Heart left ventricle (tissue), 16 donors: ENCODE measurements at regions not wholly inside any gene's neighbourhood (a gene's known extent, or its start where the extent isn't known, plus 50 kb on each side); places are given as distances from the start of the nearest gene placed in this dataset.

ENCODE experiments used
- ATAC-seq, 4 donors: fragments of 200-7000 bp; cut with Tn5 transposase; one replicate each; pipeline ENCODE4 v1.9.1; 2020 to 2022; ENCODE audit warnings: moderate library complexity in 4 of 4, mild to moderate bottlenecking in 3 of 4, moderate number of reproducible peaks in 1 of 4
- DNase-seq, 5 donors: peaks; one replicate each; pipeline ENCODE4 v3.0.0-alpha.2; 2020
- H3K27ac ChIP-seq, 12 donors: fragments of 200-600 bp; sonication (generic) in 4 of 12; one replicate each; pipeline versions ENCODE4 v1.5.0 to v1.8.0; 2016 to 2022; ENCODE audit warnings: mild to moderate bottlenecking in 2 of 12
- H3K27me3 ChIP-seq, 9 donors: fragments of 200-600 bp; sonication (generic) in 2 of 9; one replicate each; pipeline versions ENCODE4 v1.5.1 to v1.8.0; 2016 to 2022; ENCODE audit warnings: mild to moderate bottlenecking in 3 of 9
- H3K36me3 ChIP-seq, 9 donors: fragments of 200-600 bp; sonication (generic) in 2 of 9; one replicate each; pipeline versions ENCODE4 v1.5.0 to v1.8.0; 2018 to 2022; ENCODE audit warnings: mild to moderate bottlenecking in 2 of 9
- H3K4me1 ChIP-seq, 12 donors: fragments of 200-600 bp; sonication (generic) in 4 of 12; one replicate each; pipeline versions ENCODE4 v1.5.0 to v1.8.0; 2016 to 2022; ENCODE audit warnings: mild to moderate bottlenecking in 3 of 12
- H3K4me3 ChIP-seq, 12 donors: fragments of 200-600 bp; sonication (generic) in 4 of 12; one replicate each; pipeline versions ENCODE4 v1.5.0 to v1.8.0; 2017 to 2022; ENCODE audit warnings: mild to moderate bottlenecking in 9 of 12, moderate library complexity in 4 of 12
- H3K9me3 ChIP-seq, 12 donors: fragments of 200-600 bp; sonication (generic) in 4 of 12; one replicate each; pipeline versions ENCODE4 v1.5.0 to v1.8.0; 2016 to 2022; ENCODE audit warnings: mild to moderate bottlenecking in 1 of 12
- POLR2A ChIP-seq, 2 donors: fragments of 450-650 bp; IDR thresholded peaks; one replicate each; pipeline ENCODE4 v1.6.1; 2017; ENCODE audit warnings: antibody characterized with exemption in 2 of 2, mild to moderate bottlenecking in 2 of 2, moderate library complexity in 2 of 2
- WGBS, 4 donors: extraction: QIAGEN DNeasy Blood & Tissue Kit in 2 of 4; methylation state at CpG; one replicate each; pipeline versions ENCODE4 v1.1.5 to v1.1.7; 2013 to 2018; 5-methylcytosine and 5-hydroxymethylcytosine counted together
- intact Hi-C, 10 donors: fragments of 100-400 bp; cut with DNase I; formaldehyde crosslinking; loops; one replicate each; pipeline versions ENCODE4 v1.11.1 to v1.14.2; 2022
- TF ChIP-seq, protein P1 (sequence below), 12 donors: fragments of 200-600 bp; sonication (generic) in 4 of 12; IDR thresholded peaks; one replicate each; pipeline versions ENCODE4 v1.5.0 to v1.8.0; 2018 to 2022; ENCODE audit warnings: antibody characterized with exemption in 12 of 12, mild to moderate bottlenecking in 5 of 12
- donor health status: ischemic (EF 13 %, LVEDD 7.1; RV severe dilation, severe dysfunction).
- donor health status: healthy with polysubstance abuse.
- donor health status: DM: no; HTN: yes; CAD: no.
- donor health status: DM: no; HTN: no; CAD: no.
- donor health status: ischemic (EF 25% LVEDD 6.9; RV normal size, moderate dysfunction).
- donor health status: ischemic (EF 25% LVEDD 5.7; RV mildly dilated, moderate dysfunction).
- donor health status: healthy.
- donor health status: DM: yes; HTN: yes; CAD: no.
- donor health status: ischemic (EF 35%, LVEDD 5.7; RV mildly dilated, moderate dysfunction).
- donor health status: nonischemic (EF 11% LVEDD 7.7; RV severe dilation, severe dysfunction).
- donor health status: DM: yes; HTN: yes; CAD: no.
- donor health status: PGD.
- donor health status: ischemic (EF 29% LVEDD 5.4; RV normal size, mild dysfunction).
- donor health status: nonischemic (EF 23%, LVEDD 6.1; RV moderate dilation, normal function).

DNA sequence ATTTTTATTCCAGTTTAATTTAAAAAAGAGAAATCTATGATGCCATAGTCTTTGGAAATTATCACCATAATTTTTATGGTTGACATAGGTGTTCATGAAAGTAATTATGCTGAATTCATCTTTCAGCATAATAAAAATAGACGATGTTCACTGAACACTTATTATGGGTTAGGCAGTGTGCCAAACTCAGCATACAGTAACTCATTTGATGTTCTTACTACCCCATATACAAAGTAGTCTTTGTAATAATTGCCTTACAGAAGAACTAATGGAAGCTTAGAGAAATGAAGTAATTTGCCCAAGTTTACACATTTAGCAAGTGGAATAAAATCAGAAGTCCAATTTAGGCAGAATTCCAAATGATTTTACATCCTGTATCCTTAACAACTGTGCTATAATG is 852.2 kb upstream of the GOT2 start:
- no peak for ATAC-seq
- intact Hi-C loops = no loop called here
- WGBS, 4 donors = 53 to 76% (median 68%) methylated on average over 1 of the region's 1 CpG

GRCh38 chr16:59574296-59574695 is 840.2 kb upstream of the GOT2 start:
- 91 to 98% (median 92%) methylated on average over 1 of the region's 1 CpG for WGBS, 4 donors
- Histone ChIP-seq H3K27ac (no peak overlapping the region), H3K4me3 (no peak overlapping the region), H3K27me3 (no peaks in the 10 kb centered on the region), H3K4me1 (no peaks in the 10 kb centered on the region), H3K9me3 (no peaks in the 10 kb centered on the region), H3K36me3 (no peaks in the 10 kb centered on the region)
- ATAC-seq = no peak
- TF ChIP-seq, protein P1, sequence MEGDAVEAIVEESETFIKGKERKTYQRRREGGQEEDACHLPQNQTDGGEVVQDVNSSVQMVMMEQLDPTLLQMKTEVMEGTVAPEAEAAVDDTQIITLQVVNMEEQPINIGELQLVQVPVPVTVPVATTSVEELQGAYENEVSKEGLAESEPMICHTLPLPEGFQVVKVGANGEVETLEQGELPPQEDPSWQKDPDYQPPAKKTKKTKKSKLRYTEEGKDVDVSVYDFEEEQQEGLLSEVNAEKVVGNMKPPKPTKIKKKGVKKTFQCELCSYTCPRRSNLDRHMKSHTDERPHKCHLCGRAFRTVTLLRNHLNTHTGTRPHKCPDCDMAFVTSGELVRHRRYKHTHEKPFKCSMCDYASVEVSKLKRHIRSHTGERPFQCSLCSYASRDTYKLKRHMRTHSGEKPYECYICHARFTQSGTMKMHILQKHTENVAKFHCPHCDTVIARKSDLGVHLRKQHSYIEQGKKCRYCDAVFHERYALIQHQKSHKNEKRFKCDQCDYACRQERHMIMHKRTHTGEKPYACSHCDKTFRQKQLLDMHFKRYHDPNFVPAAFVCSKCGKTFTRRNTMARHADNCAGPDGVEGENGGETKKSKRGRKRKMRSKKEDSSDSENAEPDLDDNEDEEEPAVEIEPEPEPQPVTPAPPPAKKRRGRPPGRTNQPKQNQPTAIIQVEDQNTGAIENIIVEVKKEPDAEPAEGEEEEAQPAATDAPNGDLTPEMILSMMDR (IDR thresholded peaks at IDR 0.05) = no peak
- TF ChIP-seq POLR2A (IDR thresholded peaks at IDR 0.05) = no peak
- intact Hi-C loops = no loop called here
- DNase-seq = no peak

More for the DNA sequence above, 852.2 kb upstream of the GOT2 start:
- no peak for DNase-seq
- Histone ChIP-seq H3K4me3 (no peak overlapping the region), H3K27me3 (no peaks in the 10 kb centered on the region), H3K36me3 (no peaks in the 10 kb centered on the region), H3K4me1 (no peaks in the 10 kb centered on the region), H3K27ac (no peak overlapping the region), H3K9me3 (no peaks in the 10 kb centered on the region)
- TF ChIP-seq, protein P1 (IDR thresholded peaks at IDR 0.05) = no peak
- TF ChIP-seq POLR2A (IDR thresholded peaks at IDR 0.05) = no peak

DNA sequence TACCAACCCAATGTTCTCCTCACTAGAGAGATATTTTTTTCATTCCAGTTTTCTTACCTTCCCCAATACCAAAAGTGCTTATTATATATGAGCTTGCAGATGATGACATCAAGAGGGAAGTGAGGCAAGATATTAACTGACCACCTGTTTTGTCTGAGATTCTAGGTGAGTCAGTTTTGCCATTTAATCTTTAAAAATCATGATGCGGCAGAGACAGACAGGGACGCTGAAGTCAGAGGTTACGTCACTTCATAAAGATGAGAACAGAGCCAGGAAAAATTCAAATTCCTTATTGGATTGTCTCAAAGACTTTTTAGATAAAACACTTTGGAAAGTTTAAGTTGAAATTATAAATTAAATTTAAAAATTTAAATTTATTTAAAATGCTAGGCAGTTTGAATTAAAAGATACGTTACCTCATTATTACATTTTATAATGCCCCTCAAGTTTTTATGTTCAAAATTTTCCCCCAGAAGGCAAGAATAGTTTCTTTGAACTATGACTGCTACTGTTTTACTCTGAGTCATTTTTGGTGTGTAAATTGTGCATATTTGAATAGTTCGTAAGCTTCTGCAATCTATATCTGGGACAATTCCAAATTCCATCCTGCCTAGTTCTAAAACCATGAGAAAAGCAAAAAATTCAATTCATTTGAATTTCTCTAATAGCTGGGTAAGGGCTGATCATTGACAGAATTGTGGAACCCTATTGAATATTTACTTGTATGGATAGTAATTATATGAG is 839.6 kb upstream of the GOT2 start:
- Histone ChIP-seq H3K4me1 (no peaks in the 10 kb centered on the region), H3K9me3 (no peaks in the 10 kb centered on the region), H3K27ac (no peak overlapping the region), H3K36me3 (no peaks in the 10 kb centered on the region), H3K4me3 (no peak overlapping the region), H3K27me3 (no peaks in the 10 kb centered on the region)
- DNase-seq (no peak), ATAC-seq (no peak)
- 83 to 89% (median 87%) methylated on average over 5 of the region's 5 CpGs for WGBS, 4 donors
- TF ChIP-seq, protein P1 (IDR thresholded peaks at IDR 0.05) = no peak
- intact Hi-C loops = no loop called here

DNA sequence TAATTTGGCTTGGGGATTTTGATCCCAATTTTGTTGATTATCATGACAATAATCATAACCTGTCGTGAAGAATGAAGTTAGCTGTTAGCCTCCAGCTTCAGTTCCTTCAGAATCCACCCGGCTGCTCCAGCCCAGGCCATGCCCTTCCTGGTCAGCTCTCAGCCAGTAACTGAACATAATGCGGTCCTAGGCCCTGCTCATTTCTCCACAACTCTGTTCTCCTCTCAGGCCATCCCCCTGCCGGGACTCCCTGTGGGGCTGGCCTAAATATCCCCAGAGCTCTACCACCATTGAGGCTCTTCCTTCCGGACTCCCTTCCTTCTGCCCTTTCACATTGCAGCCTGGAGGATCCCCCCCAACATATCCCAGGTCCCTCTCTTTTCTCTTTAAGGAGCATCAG is 833.4 kb upstream of the GOT2 start:
- DNase-seq (no peak), ATAC-seq (no peak)
- no peak for TF ChIP-seq POLR2A (IDR thresholded peaks at IDR 0.05)
- TF ChIP-seq, protein P1 (IDR thresholded peaks at IDR 0.05) = no peak
- Histone ChIP-seq H3K9me3 (no peaks in the 10 kb centered on the region), H3K4me3 (no peak overlapping the region), H3K27me3 (no peaks in the 10 kb centered on the region), H3K27ac (no peak overlapping the region), H3K4me1 (no peaks in the 10 kb centered on the region), H3K36me3 (no peaks in the 10 kb centered on the region)
- 77 to 85% (median 82%) methylated on average over 5 of the region's 5 CpGs for WGBS, 4 donors
- intact Hi-C loops = no loop called here
